SKM-1 (cell line): ENCODE measurements at regions not wholly inside any gene's neighbourhood (a gene's known extent, or its start where the extent isn't known, plus 50 kb on each side); places are given as distances from the start of the nearest gene placed in this dataset.

Source experiments
- DNase-seq: peaks from one replicate; lab custom pipeline; 2025; ENCODE audit not compliant: unreplicated experiment; lab: John Stamatoyannopoulos, UW

DNA sequence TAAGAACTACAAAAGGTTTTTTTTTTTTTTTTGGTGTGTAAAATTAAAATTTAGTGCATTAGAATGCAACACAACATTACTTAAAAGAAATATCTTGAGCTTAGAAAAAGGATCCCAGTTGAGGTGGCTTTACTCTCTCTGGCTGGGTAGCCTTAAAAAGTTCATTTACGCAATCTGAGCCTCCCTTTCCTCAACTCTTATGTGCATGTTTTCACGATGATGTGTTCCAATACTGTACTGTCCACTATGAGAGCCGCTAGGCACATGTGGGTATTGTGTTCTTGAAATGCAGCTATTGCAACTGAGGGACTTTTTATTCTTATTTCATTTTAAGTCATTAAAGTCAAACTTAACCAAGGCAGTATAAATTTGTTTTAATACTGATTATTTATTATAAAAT, 460.9 kb upstream of the SYT1 start:
- no peak for DNase-seq

DNA sequence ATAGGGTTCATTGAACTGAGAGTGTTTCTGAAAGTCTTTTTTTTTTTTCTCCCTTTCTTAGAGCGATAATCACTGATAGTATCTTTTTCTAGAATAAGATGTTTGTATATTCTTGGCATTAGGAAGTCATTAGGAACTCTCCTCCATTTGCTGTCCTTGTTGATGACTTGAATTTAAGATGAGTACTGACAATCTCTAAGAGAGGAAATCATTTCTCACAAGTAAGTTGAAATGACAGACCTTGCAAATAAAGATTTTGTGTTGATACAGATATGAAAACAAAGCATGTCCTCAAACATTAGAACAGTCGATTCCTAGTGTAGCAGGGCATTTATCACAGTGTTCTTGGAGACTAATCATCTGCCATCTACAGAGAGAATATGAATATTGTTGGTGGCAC, 458.4 kb upstream of the SYT1 start:
- no peak for DNase-seq

- DNase-seq: no peak
Measured at GRCh38 chr12:78406828-78407227, 457.7 kb upstream of the SYT1 start.

- no peak for DNase-seq
Measured at GRCh38 chr12:78407722-78408121, 456.9 kb upstream of the SYT1 start.

DNA sequence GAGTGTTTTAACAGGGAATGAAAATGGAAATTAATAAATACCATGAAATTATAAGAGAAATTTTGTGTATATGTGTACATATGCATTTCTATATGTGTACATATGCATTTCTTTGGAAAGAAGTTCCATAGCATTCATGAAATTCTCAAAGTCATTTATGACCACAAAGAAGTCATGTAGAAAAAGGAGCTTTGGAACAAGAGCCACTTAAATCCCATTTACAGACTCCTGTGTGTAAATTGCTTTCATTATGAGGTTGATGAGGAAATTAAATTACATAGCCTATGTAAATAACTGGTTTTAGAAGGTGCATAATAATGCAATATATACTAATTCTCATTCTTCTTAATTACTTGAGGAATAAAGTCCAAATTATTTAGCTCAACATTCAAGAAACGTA, 450.5 kb upstream of the SYT1 start:
- no peak for DNase-seq

DNA sequence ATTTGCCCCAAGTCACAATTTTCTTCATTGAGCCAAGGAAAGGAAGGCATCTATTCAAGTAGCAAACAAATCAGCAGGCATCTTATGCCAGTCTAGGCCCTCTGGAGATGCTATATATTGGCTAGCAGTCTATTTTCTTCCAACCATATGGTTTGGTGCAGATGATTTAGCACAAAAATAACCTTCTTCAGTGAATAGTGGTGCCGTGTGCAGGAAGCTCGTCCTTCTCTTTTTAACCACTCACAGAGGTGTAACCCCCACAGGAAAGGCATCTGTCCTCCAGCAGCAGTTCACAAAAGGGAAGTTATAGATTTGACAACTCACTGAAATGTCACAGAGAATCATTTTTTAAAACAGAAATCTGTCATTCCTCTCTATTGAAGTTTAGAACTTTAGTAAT, 445.7 kb upstream of the SYT1 start:
- DNase-seq: peak; percentile 9

- DNase-seq: no peak
Measured at GRCh38 chr12:78419513-78419912, 445.1 kb upstream of the SYT1 start.

GRCh38 chr12:78420991-78421390, 443.6 kb upstream of the SYT1 start:
- DNase-seq: no peak

GRCh38 chr12:78430551-78430950, 434.0 kb upstream of the SYT1 start:
- DNase-seq: no peak

DNA sequence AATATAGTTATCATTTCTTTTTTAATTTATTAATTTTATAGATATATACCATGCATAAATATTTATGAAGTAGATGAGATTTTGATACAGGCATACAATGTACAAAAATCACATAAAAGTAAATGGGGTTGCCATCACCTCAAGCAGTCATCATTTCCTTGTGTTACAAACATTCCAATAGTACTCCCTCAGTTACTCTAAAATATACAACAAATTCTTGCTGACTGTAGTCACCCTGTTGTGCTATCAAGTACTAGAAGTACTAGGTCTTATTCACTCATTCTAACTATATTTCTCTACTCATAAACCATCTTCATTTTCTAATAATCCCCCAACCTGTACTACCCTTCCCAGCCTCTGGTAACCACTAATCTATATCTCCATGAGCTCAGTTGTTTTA, 432.6 kb upstream of the SYT1 start:
- no peak for DNase-seq

GRCh38 chr12:78439666-78440065, 424.9 kb upstream of the SYT1 start:
- no peak for DNase-seq

GRCh38 chr12:78441737-78442453, 422.7 kb upstream of the SYT1 start:
- no peak for DNase-seq

DNA sequence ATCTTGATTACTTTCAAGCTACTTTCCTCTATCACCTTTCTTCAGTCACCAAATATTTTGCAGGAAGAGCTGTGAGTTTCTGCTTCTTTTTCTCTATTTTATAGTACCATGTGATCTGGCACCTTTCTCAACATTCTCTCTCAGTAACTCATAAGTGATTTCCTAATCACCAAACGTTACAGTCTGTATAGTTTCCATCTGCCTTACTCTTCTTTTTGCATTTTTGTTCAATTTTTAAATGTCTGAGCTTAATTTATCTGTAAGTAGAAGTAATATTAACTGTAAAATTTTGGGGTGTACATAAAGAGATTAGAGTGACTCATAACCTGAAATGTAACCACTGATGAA, 422.1 kb upstream of the SYT1 start:
- no peak for DNase-seq

DNA sequence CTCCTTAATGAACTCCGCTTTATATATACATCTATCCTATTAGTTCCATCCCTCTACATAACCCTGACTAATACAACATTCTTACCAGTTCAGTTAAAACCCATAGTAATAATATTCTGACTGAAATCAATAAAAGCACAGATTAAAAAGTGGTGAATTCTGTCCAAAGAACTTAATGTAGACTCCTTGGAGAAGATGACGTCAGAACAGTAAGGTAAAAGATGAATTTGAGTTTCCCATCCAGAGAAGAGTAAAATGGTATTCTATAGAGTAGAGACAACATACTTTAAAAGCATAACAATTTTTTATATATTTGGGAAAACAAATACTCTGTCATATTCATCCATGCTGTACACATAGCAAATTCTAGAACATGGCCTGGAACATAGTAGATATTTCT, 418.0 kb upstream of the SYT1 start:
- DNase-seq: no peak

DNA sequence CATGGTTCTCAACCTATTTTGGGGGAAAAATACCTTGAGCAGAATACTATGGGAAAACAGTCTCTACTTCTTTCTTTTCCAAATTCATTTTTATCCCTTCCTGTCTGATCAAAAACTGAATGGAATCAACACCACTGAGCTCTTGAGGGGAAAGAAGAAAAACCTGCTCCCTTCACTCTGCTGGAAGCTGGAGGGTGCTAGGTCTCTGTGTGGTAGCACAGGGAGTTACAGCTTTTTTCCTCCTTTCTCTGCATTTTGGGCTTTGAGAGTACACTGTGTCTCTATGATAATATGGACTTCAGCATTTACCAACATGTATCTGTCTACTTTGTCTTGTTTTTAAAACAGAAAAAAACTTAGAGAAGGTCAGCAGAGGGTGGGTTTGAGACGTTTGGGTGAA, 417.2 kb upstream of the SYT1 start:
- no peak for DNase-seq

- DNase-seq: no peak
Measured at GRCh38 chr12:78448692-78449091, 415.9 kb upstream of the SYT1 start.

DNA sequence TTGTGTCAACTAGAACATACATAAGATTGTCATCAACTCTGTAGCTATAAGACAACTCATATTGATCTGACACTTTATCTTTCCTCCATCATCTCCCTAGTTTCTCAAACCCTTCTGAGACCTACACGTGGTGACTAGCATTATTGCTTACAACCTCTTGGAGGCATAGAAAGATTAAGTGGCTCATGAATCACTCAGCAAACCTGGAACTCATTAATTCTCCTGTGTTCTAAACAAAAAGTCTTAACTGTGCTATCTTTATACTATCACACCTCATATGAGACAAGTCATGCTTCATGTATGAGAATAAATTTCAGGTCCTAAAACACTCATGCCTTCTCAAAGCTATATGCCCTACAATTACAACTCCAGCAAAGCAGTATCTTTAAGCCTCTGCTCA, 408.6 kb upstream of the SYT1 start:
- no peak for DNase-seq

- peak; percentile 35 for DNase-seq
Measured at GRCh38 chr12:78457938-78458337, 406.6 kb upstream of the SYT1 start.

DNA sequence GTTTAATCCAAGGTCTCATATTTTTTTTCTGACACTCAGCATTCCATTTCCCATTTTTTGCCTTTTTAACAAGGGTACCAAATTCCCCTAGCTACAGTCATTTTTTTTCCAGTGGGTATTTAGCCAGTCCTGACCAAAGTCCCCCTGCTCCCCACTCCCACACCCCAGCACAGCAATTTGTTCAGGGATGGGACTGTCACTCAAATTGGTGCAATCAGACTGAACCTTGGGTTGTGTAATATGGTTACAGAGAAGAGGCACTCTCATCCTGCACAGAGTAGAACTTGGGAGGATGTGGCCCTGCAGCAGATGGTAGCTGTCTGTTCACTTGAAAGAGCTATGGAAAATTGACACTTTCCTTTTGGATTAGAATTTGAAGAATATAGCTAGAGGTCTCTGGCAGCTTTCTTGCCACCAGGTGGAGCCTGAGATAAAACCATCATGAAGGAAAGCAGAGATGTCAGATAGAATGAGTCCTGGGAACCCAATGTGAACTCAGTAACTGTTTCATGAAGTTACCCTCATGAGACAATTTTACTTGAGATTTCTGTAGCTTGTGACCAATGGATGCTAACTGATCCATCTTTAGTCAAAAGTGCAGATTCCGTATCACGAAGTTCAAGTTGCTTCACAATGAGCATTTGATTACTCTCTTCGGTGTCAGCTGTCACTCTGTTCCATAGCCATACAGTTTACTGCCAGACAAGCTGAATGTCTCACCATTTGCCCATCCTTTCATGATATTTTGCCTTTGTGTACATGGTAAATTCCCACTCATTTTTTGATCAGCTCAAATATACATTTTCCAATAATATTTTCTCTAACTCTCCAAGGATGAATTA, 394.0 kb upstream of the SYT1 start:
- DNase-seq: no peak

DNA sequence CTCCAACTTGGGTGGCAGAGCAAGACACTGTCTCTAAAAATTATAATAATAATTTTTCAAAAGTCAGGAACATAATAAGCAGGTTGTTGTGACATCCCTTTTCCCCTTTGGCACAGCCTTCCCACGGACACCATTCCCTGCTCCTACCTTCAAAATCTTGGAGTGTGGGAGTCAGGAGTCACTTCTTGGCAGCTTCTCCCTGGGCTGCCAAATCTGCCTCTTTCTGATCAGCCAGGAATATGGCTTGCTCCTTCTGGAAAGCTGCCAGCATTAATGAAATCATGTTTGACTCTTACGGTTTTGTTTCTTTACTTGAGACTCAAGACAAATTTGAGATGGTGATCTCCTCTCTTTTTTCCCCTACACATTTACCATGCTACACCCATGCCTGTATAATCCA, 391.4 kb upstream of the SYT1 start:
- DNase-seq: no peak

DNA sequence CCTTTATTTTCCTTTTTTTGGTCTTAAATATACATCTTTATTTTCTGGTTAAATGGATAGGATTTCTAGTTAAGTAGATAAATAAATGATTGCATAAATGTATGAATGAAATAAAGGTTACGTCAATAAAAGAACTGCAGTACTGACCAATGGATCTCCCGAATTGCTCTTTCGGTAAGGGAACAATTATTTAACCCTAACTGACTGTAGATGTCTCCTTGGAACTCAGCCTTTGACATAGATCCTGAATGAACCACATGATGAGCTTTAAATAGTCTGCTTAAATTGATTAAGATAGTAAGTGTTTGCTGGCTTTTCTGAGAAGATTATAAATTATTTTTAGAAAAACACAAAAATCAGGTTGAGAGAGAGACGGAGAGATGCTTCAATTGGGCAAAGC, 391.0 kb upstream of the SYT1 start:
- DNase-seq: no peak

GRCh38 chr12:78483767-78484315, 380.7 kb upstream of the SYT1 start:
- DNase-seq: no peak
